IMR-90 (cell line): ENCODE measurements at regions not wholly inside any gene's neighbourhood (a gene's known extent, or its start where the extent isn't known, plus 50 kb on each side); places are given as distances from the start of the nearest gene placed in this dataset.

ENCODE experiments used
- ATAC-seq: fragments of 200-7000 bp; cut with Tn5 transposase; 2 replicates; pipeline ENCODE4 v1.9.1; 2020; ENCODE audit warnings: low read depth, mild to moderate bottlenecking, moderate library complexity
- BruUV-seq: library from RNA; stranded (reverse); fragments of 400-500 nt; replicated peaks from 2 replicates; lab custom pipeline; 2021; lab: Mats Ljungman, UMichigan
- CTCF ChIA-PET: fragments of 300-600 bp; formaldehyde crosslinking; extraction: SDS; loops from one replicate; lab custom pipeline; 2021; ENCODE audit warnings: antibody characterized with exemption; lab: Yijun Ruan, JAX
- POLR2A ChIA-PET: fragments of 300-600 bp; sonication (Branson Sonifier 250); formaldehyde crosslinking; loops from one replicate; lab custom pipeline; 2022; ENCODE audit warnings: antibody characterized with exemption; ENCODE audit not compliant: unreplicated experiment; lab: Charles Lee
- DNase-seq: peaks from one replicate; pipeline ENCODE4 v3.0.0; 2013
- H2AFZ ChIP-seq: replicated peaks from 2 replicates; pipeline ENCODE3; 2013; ENCODE audit warnings: low read length, mild to moderate bottlenecking; ENCODE audit not compliant: poor library complexity
- H2AK5ac ChIP-seq: 2 replicates; pipeline ENCODE4 v1.6.1; 2013; ENCODE audit warnings: low read depth, low read length, inconsistent platforms
- H2AK9ac ChIP-seq: replicated peaks from 2 replicates; pipeline ENCODE3; 2013; ENCODE audit warnings: mild to moderate bottlenecking, low read depth, low read length, moderate library complexity; ENCODE audit not compliant: poor library complexity
- H2BK120ac ChIP-seq: 2 replicates; pipeline ENCODE4 v1.6.1; 2013; ENCODE audit warnings: low read depth, low read length, inconsistent platforms
- H2BK15ac ChIP-seq: 3 replicates; pipeline ENCODE4 v1.6.1; 2013; ENCODE audit warnings: low read depth, low read length, inconsistent platforms
- H2BK20ac ChIP-seq: 2 replicates; pipeline ENCODE4 v1.6.1; 2013; ENCODE audit warnings: low read depth, mild to moderate bottlenecking, inconsistent platforms, low read length, moderate library complexity
- H2BK5ac ChIP-seq: 2 replicates; pipeline ENCODE4 v1.6.1; 2013; ENCODE audit warnings: mild to moderate bottlenecking, low read depth, low read length, inconsistent platforms; ENCODE audit not compliant: poor library complexity, severe bottlenecking
- H3K14ac ChIP-seq: replicated peaks from 2 replicates; pipeline ENCODE4 v1.6.1; 2013; ENCODE audit warnings: low read depth, low read length, inconsistent platforms
- H3K18ac ChIP-seq: 2 replicates; pipeline ENCODE4 v1.6.1; 2013; ENCODE audit warnings: low read depth, low read length, control low read depth
- H3K23ac ChIP-seq: 2 replicates; pipeline ENCODE4 v1.6.1; 2013; ENCODE audit warnings: low read depth, low read length, inconsistent platforms
- H3K27ac ChIP-seq: 2 replicates; pipeline ENCODE4 v1.5.1; 2013; ENCODE audit warnings: mild to moderate bottlenecking, control low read depth, low read length; ENCODE audit not compliant: insufficient read depth
- H3K27me3 ChIP-seq: 2 replicates; pipeline ENCODE4 v1.6.1; 2013; ENCODE audit warnings: low read length; ENCODE audit not compliant: control insufficient read depth, insufficient read depth
- H3K36me3 ChIP-seq: 2 replicates; pipeline ENCODE4 v1.6.1; 2013; ENCODE audit warnings: low read length, mixed read lengths; ENCODE audit not compliant: control insufficient read depth, insufficient read depth
- H3K4ac ChIP-seq: 2 replicates; pipeline ENCODE4 v1.6.1; 2013; ENCODE audit warnings: low read depth, low read length, inconsistent platforms
- H3K4me1 ChIP-seq: 2 replicates; pipeline ENCODE4 v1.6.1; 2013; ENCODE audit warnings: low read length, mixed read lengths; ENCODE audit not compliant: control insufficient read depth, insufficient read depth
- H3K4me2 ChIP-seq: 2 replicates; pipeline ENCODE4 v1.6.1; 2013; ENCODE audit warnings: low read depth, mild to moderate bottlenecking, control low read depth, low read length, moderate library complexity
- H3K4me3 ChIP-seq: 2 replicates; pipeline ENCODE4 v1.5.1; 2013; ENCODE audit warnings: low read depth, mild to moderate bottlenecking, control low read depth, low read length, moderate library complexity; ENCODE audit not compliant: insufficient read depth
- H3K56ac ChIP-seq: 2 replicates; pipeline ENCODE4 v1.6.1; 2013; ENCODE audit warnings: low read length, inconsistent platforms; ENCODE audit not compliant: insufficient read depth; ENCODE audit errors: extremely low read depth
- H3K79me1 ChIP-seq, 2 experiments: 2 replicates each; pipeline ENCODE4 v1.6.1; 2013; ENCODE audit warnings: low read length in 2 of 2, inconsistent platforms in 1 of 2, low read depth in 1 of 2
- H3K9ac ChIP-seq: 2 replicates; pipeline ENCODE4 v1.6.1; 2013; ENCODE audit warnings: low read depth, low read length, control low read depth
- H3K9me1 ChIP-seq: 2 replicates; pipeline ENCODE4 v1.6.1; 2013; ENCODE audit warnings: low read length, inconsistent platforms; ENCODE audit not compliant: insufficient read depth
- H3K9me3 ChIP-seq: 2 replicates; pipeline ENCODE4 v1.6.1; 2013; ENCODE audit warnings: low read length; ENCODE audit not compliant: control insufficient read depth, insufficient read depth
- H4K20me1 ChIP-seq: 2 replicates; pipeline ENCODE4 v1.6.1; 2013; ENCODE audit warnings: low read length, inconsistent platforms; ENCODE audit not compliant: insufficient read depth
- H4K5ac ChIP-seq: 2 replicates; pipeline ENCODE4 v1.6.1; 2013; ENCODE audit warnings: mild to moderate bottlenecking, low read depth, low read length, control low read depth
- H4K8ac ChIP-seq, 2 experiments: 2 replicates each; pipeline ENCODE4 v1.6.1; 2013; ENCODE audit warnings: low read depth in 2 of 2, low read length in 2 of 2, control low read depth in 1 of 2, inconsistent platforms in 1 of 2
- H4K91ac ChIP-seq: 2 replicates; pipeline ENCODE4 v1.6.1; 2013; ENCODE audit warnings: low read depth, low read length, inconsistent platforms; ENCODE audit not compliant: insufficient read depth
- CHD1 ChIP-seq: IDR thresholded peaks from 2 replicates; pipeline ENCODE4 v1.6.1; 2012; ENCODE audit warnings: low read depth, low read length, improper control_type of control experiment
- FOS ChIP-seq: fragments of 150-350 bp; IDR thresholded peaks from 2 replicates; pipeline ENCODE4 v1.6.1; 2016; ENCODE audit warnings: low read depth, low read length
- MAFK ChIP-seq: IDR thresholded peaks from 2 replicates; pipeline ENCODE4 v1.6.1; 2012; ENCODE audit warnings: low read depth, low read length, improper control_type of control experiment
- MXI1 ChIP-seq: IDR thresholded peaks from 2 replicates; pipeline ENCODE4 v1.6.1; 2012; ENCODE audit warnings: low read depth, mild to moderate bottlenecking, low read length, moderate library complexity, borderline replicate concordance
- RAD21 ChIP-seq: IDR thresholded peaks from 2 replicates; pipeline ENCODE4 v1.6.1; 2012; ENCODE audit warnings: low read length, improper control_type of control experiment
- WGBS, 2 experiments: methylation state at CpG; one replicate each; pipeline versions ENCODE4 v1.1.5 to v1.1.7; 2013; ENCODE audit warnings: missing lambda C conversion rate in 2 of 2; ENCODE audit not compliant: insufficient read length in 1 of 2; ENCODE audit errors: extremely low coverage in 2 of 2; 5-methylcytosine and 5-hydroxymethylcytosine counted together
- dilution Hi-C: fragments of 300-500 bp; cut with HindIII; formaldehyde crosslinking; loops from one replicate; pipeline ENCODE4 v1.14.3; 2018; ENCODE audit warnings: low sequenced_read_pairs; ENCODE audit not compliant: unreplicated experiment
- in situ Hi-C: fragments of 300-500 bp; cut with MboI; formaldehyde crosslinking; loops from 3 replicates; pipeline ENCODE4 v1.14.3; 2019; ENCODE audit warnings: low sequenced_read_pairs, inconsistent platforms, mixed read lengths
- intact Hi-C: fragments of 100-400 bp; cut with micrococcal nuclease; formaldehyde crosslinking; loops from 2 replicates; pipeline ENCODE4 v1.10.0; 2022
- TF ChIP-seq, protein P1 (sequence below): fragments of 150-350 bp; IDR thresholded peaks from 2 replicates; pipeline ENCODE4 v1.6.1; 2017; ENCODE audit warnings: mild to moderate bottlenecking, antibody characterized with exemption, low read length, low read depth

DNA sequence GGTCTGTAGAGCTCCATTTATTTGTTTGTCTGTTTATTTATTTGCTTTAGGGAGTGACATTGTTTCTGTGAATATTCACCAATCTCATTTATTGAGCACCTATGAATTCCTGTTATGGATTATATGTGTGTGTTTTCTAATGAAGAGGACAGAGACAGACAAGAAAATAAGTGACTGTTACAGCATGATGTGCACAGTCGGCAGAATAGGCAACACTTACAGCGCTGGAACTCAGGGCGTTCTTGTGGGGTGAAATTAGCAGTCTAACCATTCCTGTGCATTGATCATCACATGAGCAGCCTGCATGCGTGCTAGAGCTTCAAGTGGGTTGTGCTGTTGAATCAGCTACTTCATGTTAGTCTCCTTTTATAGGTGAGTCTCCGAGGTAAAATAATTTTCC, 960.7 kb downstream of the SLC4A3 start:
- Histone ChIP-seq H3K4ac (no peak overlapping the region), H3K56ac (no peak overlapping the region), H3K23ac (no peak overlapping the region), H3K4me1 (peaks cover 10% of the 10 kb centered on the region), H3K4me2 (no peak overlapping the region), H2BK15ac (peak overlapping the region; percentile 19; the same call in 1 of the 3 replicates), H2BK5ac (no peak overlapping the region), H2AK5ac (no peak overlapping the region), H3K9me3 (no peaks in the 10 kb centered on the region), H3K9me1 (no peaks in the 10 kb centered on the region), H4K91ac (no peak overlapping the region), H3K18ac (peak overlapping the region; percentile 99), H3K27ac (no peak overlapping the region; the same call in 1 of the 2 replicates), H3K36me3 (no peaks in the 10 kb centered on the region), H2AK9ac (no peak overlapping the region), H2BK20ac (no peak overlapping the region), H4K5ac (peak overlapping the region; percentile 82), H3K14ac (no peak overlapping the region), H4K8ac (no peak overlapping the region; a peak in 1 of 4 replicates), H3K4me3 (no peak overlapping the region), H2AFZ (no peak overlapping the region), H2BK120ac (0 out of 2 replicates have a peak overlapping the region, but pooled peaks have one; percentile 16), H3K9ac (no peak overlapping the region), H4K20me1 (no peaks in the 10 kb centered on the region), H3K27me3 (no peaks in the 10 kb centered on the region), H3K79me1 (no peaks in the 10 kb centered on the region)
- dilution Hi-C loops (no loop called here), intact Hi-C loops (loop anchor here (5.0 to 10.0 kb wide), 3 partner anchors 361 to 984 kb away; partner anchors contain the start of gene EPHA4), in situ Hi-C loops (no loop called here)
- ChIA-PET POLR2A (no interaction called here), CTCF (interaction anchor here (0.9 kb wide), 1 partner anchor 14 kb away, joined by 3 read pairs; no protein-coding TSS in a partner anchor)
- ATAC-seq (no peak), DNase-seq (no peak)
- BruUV-seq: no TSS peak
- WGBS, 2 experiments: 96% methylated on average over 3 of the region's 5 CpGs; no CpG with 5 or more reads in 1 of the 2 experiments
- TF ChIP-seq, protein P1, sequence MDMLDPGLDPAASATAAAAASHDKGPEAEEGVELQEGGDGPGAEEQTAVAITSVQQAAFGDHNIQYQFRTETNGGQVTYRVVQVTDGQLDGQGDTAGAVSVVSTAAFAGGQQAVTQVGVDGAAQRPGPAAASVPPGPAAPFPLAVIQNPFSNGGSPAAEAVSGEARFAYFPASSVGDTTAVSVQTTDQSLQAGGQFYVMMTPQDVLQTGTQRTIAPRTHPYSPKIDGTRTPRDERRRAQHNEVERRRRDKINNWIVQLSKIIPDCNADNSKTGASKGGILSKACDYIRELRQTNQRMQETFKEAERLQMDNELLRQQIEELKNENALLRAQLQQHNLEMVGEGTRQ: no peak
- TF ChIP-seq MAFK (peak; percentile 78), MXI1 (no peak), FOS (no peak), CHD1 (no peak), RAD21 (no peak)
